H1 (cell line): ENCODE measurements at regions not wholly inside any gene's neighbourhood (a gene's known extent, or its start where the extent isn't known, plus 50 kb on each side); places are given as distances from the start of the nearest gene placed in this dataset.

Source experiments
- CTCF ChIA-PET: fragments of 300-600 bp; sonication (Branson Sonifier 250); formaldehyde crosslinking; loops from one replicate; lab custom pipeline; 2021; ENCODE audit not compliant: partially characterized antibody; lab: Charles Lee
- POLR2A ChIA-PET: fragments of 300-600 bp; sonication (Branson Sonifier 250); formaldehyde crosslinking; loops from one replicate; lab custom pipeline; 2021; ENCODE audit warnings: inconsistent platforms; ENCODE audit not compliant: partially characterized antibody; lab: Charles Lee
- DNase-seq, 2 experiments: peaks; one replicate each; pipeline versions ENCODE4 v3.0.0 to v3.0.0-alpha.2; 2010 to 2022; ENCODE audit warnings: low spot score in 2 of 2, low read depth in 1 of 2, mixed read lengths in 1 of 2
- FAIRE-seq: peaks from 2 replicates; lab custom pipeline; 2011; peaks lifted over from hg19 to GRCh38; lab: Jason Lieb, UNC
- H2AFZ ChIP-seq: 2 replicates; pipeline ENCODE4 v1.8.1; 2012; ENCODE audit warnings: low read length, inconsistent platforms
- H2AK5ac ChIP-seq: 2 replicates; pipeline ENCODE4 v1.6.1; 2013; ENCODE audit warnings: low read depth, low read length
- H2BK120ac ChIP-seq: replicated peaks from 2 replicates; pipeline ENCODE3; 2013; ENCODE audit warnings: low read depth, low read length, inconsistent platforms
- H2BK12ac ChIP-seq: 2 replicates; pipeline ENCODE4 v1.6.1; 2013; ENCODE audit warnings: low read depth, low read length
- H2BK15ac ChIP-seq: 2 replicates; pipeline ENCODE4 v1.6.1; 2013; ENCODE audit warnings: low read length
- H2BK20ac ChIP-seq: 2 replicates; pipeline ENCODE4 v1.6.1; 2013; ENCODE audit warnings: low read length
- H2BK5ac ChIP-seq: 2 replicates; pipeline ENCODE4 v1.6.1; 2013; ENCODE audit warnings: low read depth, low read length
- H3K14ac ChIP-seq: 2 replicates; pipeline ENCODE4 v1.6.1; 2013; ENCODE audit warnings: inconsistent platforms; ENCODE audit not compliant: insufficient read length
- H3K18ac ChIP-seq: 2 replicates; pipeline ENCODE4 v1.6.1; 2013; ENCODE audit warnings: low read length; ENCODE audit errors: extremely low read depth
- H3K23ac ChIP-seq: 2 replicates; pipeline ENCODE4 v1.6.1; 2013; ENCODE audit warnings: inconsistent platforms; ENCODE audit not compliant: insufficient read length
- H3K23me2 ChIP-seq: 2 replicates; pipeline ENCODE4 v1.6.1; 2013; ENCODE audit warnings: low read depth, low read length
- H3K27ac ChIP-seq: 2 replicates; pipeline ENCODE4 v1.6.1; 2011; ENCODE audit warnings: low read depth, low read length, inconsistent platforms
- H3K27me3 ChIP-seq, 4 experiments: replicated peaks in 1 of 4; 1 replicate in 1 of 4; 2 replicates in 3 of 4; pipeline versions ENCODE4 v1.6.1 to v1.8.1; 2011 to 2013; ENCODE audit warnings: low read length in 3 of 4, mild to moderate bottlenecking in 3 of 4, inconsistent platforms in 2 of 4, mixed read lengths in 2 of 4, moderate library complexity in 1 of 4; ENCODE audit not compliant: control insufficient read depth in 3 of 4, insufficient read depth in 3 of 4; ENCODE audit errors: extremely low read depth in 1 of 4
- H3K36me3 ChIP-seq, 4 experiments: 2 replicates each; pipeline versions ENCODE4 v1.6.1 to v1.8.1; 2011 to 2013; ENCODE audit warnings: mild to moderate bottlenecking in 4 of 4, low read length in 3 of 4, moderate library complexity in 2 of 4, control low read depth in 1 of 4, inconsistent platforms in 1 of 4; ENCODE audit not compliant: insufficient read depth in 4 of 4, control insufficient read depth in 2 of 4
- H3K4ac ChIP-seq: replicated peaks from 2 replicates; pipeline ENCODE3; 2013; ENCODE audit warnings: low read length, low read depth, mixed read lengths, inconsistent platforms; ENCODE audit not compliant: insufficient read length
- H3K4me1 ChIP-seq, 4 experiments: replicated peaks in 1 of 4; 1 replicate in 1 of 4; 2 replicates in 3 of 4; pipeline versions ENCODE4 v1.6.1 to v1.8.1; 2011 to 2013; ENCODE audit warnings: low read length in 3 of 4, inconsistent platforms in 2 of 4, mixed read lengths in 1 of 4; ENCODE audit not compliant: insufficient read depth in 4 of 4, control insufficient read depth in 3 of 4
- H3K4me2 ChIP-seq, 2 experiments: 2 replicates each; pipeline versions ENCODE4 v1.6.1 to v1.8.1; 2011 to 2013; ENCODE audit warnings: low read depth in 2 of 2, low read length in 2 of 2, control low read depth in 1 of 2, inconsistent platforms in 1 of 2, mild to moderate bottlenecking in 1 of 2; ENCODE audit not compliant: insufficient read depth in 1 of 2
- H3K4me3 ChIP-seq, 4 experiments: fragments of 200-600, 300-600 bp in 1 of 4; sonication (generic), shearing (Covaris generic), sonication (Bioruptor Twin) in 1 of 4; 2 replicates each; pipeline versions ENCODE4 v1.5.1 to v1.8.1; 2011 to 2016; ENCODE audit warnings: low read length in 4 of 4, low read depth in 3 of 4, control low read depth in 2 of 4, inconsistent platforms in 2 of 4, mild to moderate bottlenecking in 2 of 4, mixed read lengths in 1 of 4, moderate library complexity in 1 of 4; ENCODE audit not compliant: insufficient read depth in 2 of 4; ENCODE audit errors: extremely low read depth in 1 of 4
- H3K56ac ChIP-seq: replicated peaks from 2 replicates; pipeline ENCODE3; 2013; ENCODE audit warnings: low read depth, mild to moderate bottlenecking, mixed read lengths, low read length, inconsistent platforms; ENCODE audit not compliant: insufficient read length
- H3K79me1 ChIP-seq: 2 replicates; pipeline ENCODE4 v1.6.1; 2013; ENCODE audit warnings: low read depth, low read length, control low read depth
- H3K79me2 ChIP-seq, 2 experiments: 2 replicates each; pipeline versions ENCODE4 v1.6.1 to v1.8.1; 2012 to 2013; ENCODE audit warnings: low read length in 2 of 2, mild to moderate bottlenecking in 2 of 2, inconsistent platforms in 1 of 2; ENCODE audit not compliant: insufficient read depth in 2 of 2, control insufficient read depth in 1 of 2
- H3K9ac ChIP-seq, 4 experiments: replicated peaks in 1 of 4; 1 replicate in 1 of 4; 2 replicates in 3 of 4; pipeline versions ENCODE4 v1.6.1 to v1.8.1; 2011 to 2013; ENCODE audit warnings: low read depth in 3 of 4, low read length in 3 of 4, control low read depth in 2 of 4, mild to moderate bottlenecking in 2 of 4, moderate library complexity in 2 of 4, inconsistent platforms in 1 of 4; ENCODE audit errors: extremely low read depth in 1 of 4
- H3K9me3 ChIP-seq, 2 experiments: 2 replicates each; pipeline versions ENCODE4 v1.6.1 to v1.8.1; 2012 to 2013; ENCODE audit warnings: mild to moderate bottlenecking in 2 of 2, moderate library complexity in 2 of 2, control low read depth in 1 of 2, inconsistent platforms in 1 of 2, low read depth in 1 of 2, low read length in 1 of 2, mixed read lengths in 1 of 2; ENCODE audit not compliant: insufficient read depth in 2 of 2
- H4K20me1 ChIP-seq, 2 experiments: replicated peaks in 1 of 2; 2 replicates each; pipeline versions ENCODE3 to v1.8.1; 2011 to 2013; ENCODE audit warnings: inconsistent platforms in 2 of 2, low read length in 2 of 2, mild to moderate bottlenecking in 1 of 2; ENCODE audit not compliant: insufficient read depth in 2 of 2, control insufficient read depth in 1 of 2
- H4K5ac ChIP-seq: 2 replicates; pipeline ENCODE4 v1.6.1; 2013; ENCODE audit warnings: low read length, low read depth, mixed read lengths, inconsistent platforms; ENCODE audit not compliant: insufficient read length
- H4K8ac ChIP-seq: 2 replicates; pipeline ENCODE4 v1.8.0; 2013; ENCODE audit warnings: mild to moderate bottlenecking, moderate library complexity, low read length, inconsistent platforms; ENCODE audit not compliant: insufficient read depth; ENCODE audit errors: extremely low read depth
- H4K91ac ChIP-seq: replicated peaks from 2 replicates; pipeline ENCODE3; 2013; ENCODE audit warnings: low read length, mixed read lengths, inconsistent platforms; ENCODE audit not compliant: insufficient read length
- EZH2 ChIP-seq: fragments of 200-600 bp; sonication (generic); IDR thresholded peaks from 2 replicates; pipeline ENCODE4 v1.7.1; 2012; ENCODE audit warnings: low read depth, mild to moderate bottlenecking, moderate library complexity, low read length, inconsistent platforms; ENCODE audit not compliant: severe bottlenecking
- JUND ChIP-seq: IDR thresholded peaks from 2 replicates; pipeline ENCODE4 v1.6.1; 2011; ENCODE audit warnings: mild to moderate bottlenecking, improper control_type of control experiment, low read length
- NANOG ChIP-seq: IDR thresholded peaks from 2 replicates; pipeline ENCODE4 v1.6.1; 2011; ENCODE audit warnings: low read length, low read depth, mild to moderate bottlenecking, inconsistent platforms; ENCODE audit not compliant: insufficient read depth, poor library complexity, severe bottlenecking
- RBBP5 ChIP-seq: IDR thresholded peaks from 2 replicates; pipeline ENCODE4 v1.7.1; 2012; ENCODE audit warnings: low read depth, mild to moderate bottlenecking, inconsistent platforms, low read length, moderate library complexity, borderline replicate concordance
- RXRA ChIP-seq: IDR thresholded peaks from 2 replicates; pipeline ENCODE4 v1.6.1; 2011; ENCODE audit warnings: low read depth, mild to moderate bottlenecking, low read length, moderate library complexity; ENCODE audit not compliant: insufficient read depth
- SAP30 ChIP-seq: fragments of 300-600 bp; sonication (generic); IDR thresholded peaks from 2 replicates; pipeline ENCODE4 v1.7.1; 2012; ENCODE audit warnings: low read length, moderate library complexity, mild to moderate bottlenecking, inconsistent platforms; ENCODE audit not compliant: insufficient read depth, insufficient replicate concordance
- SP1 ChIP-seq: IDR thresholded peaks from 2 replicates; pipeline ENCODE4 v1.6.1; 2011; ENCODE audit warnings: low read depth, low read length
- TAF1 ChIP-seq: IDR thresholded peaks from 2 replicates; pipeline ENCODE4 v1.6.1; 2011; ENCODE audit warnings: mild to moderate bottlenecking, low read depth, low read length
- WGBS, 2 experiments: shearing (Covaris generic) in 1 of 2; methylation state at CpG; one replicate each; pipeline versions ENCODE4 v1.1.6 to v1.1.7; 2013 to 2015; ENCODE audit warnings: low lambda C conversion rate in 2 of 2, mixed read lengths in 2 of 2, inconsistent platforms in 1 of 2, low coverage in 1 of 2, missing lambda C conversion rate in 1 of 2; ENCODE audit not compliant: insufficient replicate concordance in 2 of 2, insufficient coverage in 1 of 2, insufficient read length in 1 of 2; ENCODE audit errors: extremely low coverage in 1 of 2, missing lambda C conversion rate in 1 of 2; 5-methylcytosine and 5-hydroxymethylcytosine counted together

GRCh38 chr2:181309586-181309985 is 147.6 kb upstream of the ITGA4 start:
- no peaks in the 10 kb centered on the region for H4K20me1 ChIP-seq
- peaks cover 0 to 6% (median 0%) of the 10 kb centered on the region in 4 experiments; a peak in 2 of 7 replicates for H3K4me1 ChIP-seq
- H4K8ac ChIP-seq = no peak overlapping the region
- no peak overlapping the region for H3K27ac ChIP-seq
- H4K5ac ChIP-seq = no peak overlapping the region
- H3K9ac ChIP-seq = no peak overlapping the region
- H3K14ac ChIP-seq = no peak overlapping the region
- no peaks in the 10 kb centered on the region for H3K36me3 ChIP-seq
- no peak overlapping the region for H2AFZ ChIP-seq
- no peak overlapping the region for H3K4ac ChIP-seq
- H3K56ac ChIP-seq = no peak overlapping the region
- no peak for FAIRE-seq
- H2BK120ac ChIP-seq = no peak overlapping the region
- H3K4me2 ChIP-seq = no peak overlapping the region
- CTCF ChIA-PET = interaction anchor here (0.6 kb wide), 1 partner anchor 263 kb away, joined by 3 read pairs; no protein-coding TSS in a partner anchor
- 95% methylated on average over 4 of the region's 4 CpGs; no CpG with 5 or more reads in 1 of the 2 experiments for WGBS, 2 experiments
- no peak overlapping the region for H3K18ac ChIP-seq
- no peak overlapping the region for H2AK5ac ChIP-seq
- no peak overlapping the region for H4K91ac ChIP-seq
- H3K23me2 ChIP-seq = no peaks in the 10 kb centered on the region
- POLR2A ChIA-PET = no interaction called here
- no peak overlapping the region for H2BK5ac ChIP-seq
- no peak overlapping the region for H2BK12ac ChIP-seq
- no peaks in the 10 kb centered on the region for H3K79me2 ChIP-seq
- no peaks in the 10 kb centered on the region for H3K79me1 ChIP-seq
- no peak overlapping the region for H3K4me3 ChIP-seq
- H3K27me3 ChIP-seq = no peaks in the 10 kb centered on the region
- H3K9me3 ChIP-seq = no peaks in the 10 kb centered on the region
- no peak overlapping the region for H2BK20ac ChIP-seq
- DNase-seq = no peak
- H2BK15ac ChIP-seq = no peak overlapping the region
- H3K23ac ChIP-seq = no peak overlapping the region
- TF ChIP-seq SAP30 (no peak), RXRA (no peak), RBBP5 (no peak), JUND (no peak), NANOG (no peak), TAF1 (no peak), EZH2 (no peak), SP1 (no peak)
